GM12878 (cell line): ENCODE measurements at regions not wholly inside any gene's neighbourhood (a gene's known extent, or its start where the extent isn't known, plus 50 kb on each side); places are given as distances from the start of the nearest gene placed in this dataset.

Source experiments
- ATAC-seq: fragments of 200-7000 bp; cut with Tn5 transposase; 3 replicates; pipeline ENCODE4 v1.9.1; 2020; ENCODE audit warnings: mild to moderate bottlenecking, moderate library complexity
- BruUV-seq: library from RNA; stranded (reverse); fragments of 400-500 nt; replicated peaks from 2 replicates; lab custom pipeline; 2021; lab: Mats Ljungman, UMichigan
- CTCF ChIA-PET: fragments of 300-600 bp; sonication (Branson Sonifier 250); formaldehyde crosslinking; extraction: SDS; loops from one replicate; lab custom pipeline; 2021; ENCODE audit warnings: inconsistent platforms; lab: Yijun Ruan, JAX
- POLR2A ChIA-PET: fragments of 350-600 bp; formaldehyde crosslinking; extraction: SDS; loops from one replicate; lab custom pipeline; 2021; ENCODE audit warnings: inconsistent platforms; lab: Charles Lee
- RAD21 ChIA-PET: fragments of 300-600 bp; sonication (Branson Sonifier 250); formaldehyde crosslinking; loops from one replicate; lab custom pipeline; 2023; ENCODE audit warnings: antibody characterized with exemption; ENCODE audit not compliant: unreplicated experiment; lab: Charles Lee
- SMC1A ChIA-PET: fragments of 300-600 bp; sonication (Branson Sonifier 250); formaldehyde crosslinking; loops from one replicate; lab custom pipeline; 2023; ENCODE audit not compliant: unreplicated experiment, uncharacterized antibody; lab: Charles Lee
- DNase-seq: peaks from one replicate; pipeline ENCODE4 v3.0.0-alpha.2; 2011; ENCODE audit warnings: low read depth, low spot score
- FAIRE-seq: peaks from 3 replicates; lab custom pipeline; 2011; peaks lifted over from hg19 to GRCh38; lab: Jason Lieb, UNC
- H2AFZ ChIP-seq: 2 replicates; pipeline ENCODE4 v1.6.0; 2011; ENCODE audit warnings: low read depth, low read length, control low read depth; ENCODE audit not compliant: control insufficient read depth
- H3K27ac ChIP-seq: 2 replicates; pipeline ENCODE4 v1.5.1; 2011; ENCODE audit warnings: control low read depth; ENCODE audit not compliant: control insufficient read depth, insufficient read depth
- H3K27me3 ChIP-seq, 2 experiments: replicated peaks in 1 of 2; 2 replicates each; pipeline versions ENCODE4 v1.6.0 to v1.6.1; 2011; ENCODE audit warnings: low read length in 1 of 2; ENCODE audit not compliant: control insufficient read depth in 2 of 2, insufficient read depth in 2 of 2
- H3K36me3 ChIP-seq, 2 experiments: 2 replicates each; pipeline ENCODE4 v1.5.1; 2011; ENCODE audit warnings: low read length in 1 of 2; ENCODE audit not compliant: control insufficient read depth in 2 of 2, insufficient read depth in 2 of 2
- H3K4me1 ChIP-seq: 2 replicates; pipeline ENCODE4 v1.6.1; 2011; ENCODE audit warnings: mild to moderate bottlenecking, low read length, moderate library complexity, mixed read lengths; ENCODE audit not compliant: control insufficient read depth, insufficient read depth
- H3K4me2 ChIP-seq: 2 replicates; pipeline ENCODE4 v1.6.0; 2011; ENCODE audit warnings: control low read depth; ENCODE audit not compliant: control insufficient read depth, insufficient read depth
- H3K4me3 ChIP-seq: fragments of 200-600 bp; sonication (generic); 2 replicates; pipeline ENCODE4 v1.5.1; 2016
- H3K79me2 ChIP-seq: 2 replicates; pipeline ENCODE4 v1.6.0; 2011; ENCODE audit warnings: low read length; ENCODE audit not compliant: control insufficient read depth, insufficient read depth
- H3K9ac ChIP-seq: 2 replicates; pipeline ENCODE4 v1.8.0; 2011; ENCODE audit warnings: low read length, control low read depth, mixed read lengths; ENCODE audit not compliant: control insufficient read depth, insufficient read depth
- H3K9me3 ChIP-seq: replicated peaks from 3 replicates; pipeline ENCODE4 v1.5.1; 2011; ENCODE audit warnings: mild to moderate bottlenecking, low read length; ENCODE audit not compliant: control insufficient read depth, insufficient read depth
- H4K20me1 ChIP-seq: 2 replicates; pipeline ENCODE4 v1.6.0; 2011; ENCODE audit not compliant: control insufficient read depth, insufficient read depth
- GATAD2B ChIP-seq: fragments of 450-650 bp; conservative IDR thresholded peaks from 2 replicates; pipeline ENCODE4 v1.6.1; 2017; ENCODE audit warnings: low read depth, mild to moderate bottlenecking, moderate library complexity
- MTA3 ChIP-seq: IDR thresholded peaks from 2 replicates; pipeline ENCODE4 v1.6.1; 2012; ENCODE audit warnings: low read length, inconsistent platforms, borderline replicate concordance
- NFYA ChIP-seq: IDR thresholded peaks from 2 replicates; pipeline ENCODE4 v1.6.1; 2011; ENCODE audit warnings: low read depth, mild to moderate bottlenecking, low read length, improper control_type of control experiment, borderline replicate concordance
- NR2C1 ChIP-seq: fragments of 450-650 bp; IDR thresholded peaks from 2 replicates; pipeline ENCODE4 v1.6.1; 2017; ENCODE audit warnings: antibody characterized with exemption, mild to moderate bottlenecking, moderate library complexity
- ZBTB4 ChIP-seq: fragments of 450-650 bp; formaldehyde crosslinking; IDR thresholded peaks from 2 replicates; pipeline ENCODE4 v1.4.0; 2022; ENCODE audit warnings: mild to moderate bottlenecking, moderate library complexity
- WGBS: methylation state at CpG from one replicate; pipeline ENCODE4 v1.1.6; 2016; ENCODE audit warnings: low lambda C conversion rate; ENCODE audit not compliant: insufficient replicate concordance, insufficient coverage; ENCODE audit errors: missing lambda C conversion rate; 5-methylcytosine and 5-hydroxymethylcytosine counted together
- in situ Hi-C: fragments of 300-500 bp; cut with MboI; formaldehyde crosslinking; loops from 9 replicates; pipeline ENCODE4 v1.14.3; 2018; ENCODE audit warnings: mixed read lengths
- intact Hi-C: fragments of 100-400 bp; cut with micrococcal nuclease; formaldehyde crosslinking; loops from one replicate; pipeline ENCODE4 v1.14.2; 2022; ENCODE audit not compliant: unreplicated experiment
- TF ChIP-seq, protein P1 (sequence below): IDR thresholded peaks from 2 replicates; pipeline ENCODE4 v1.6.1; 2011; ENCODE audit warnings: low read depth, low read length, improper control_type of control experiment, borderline replicate concordance

DNA sequence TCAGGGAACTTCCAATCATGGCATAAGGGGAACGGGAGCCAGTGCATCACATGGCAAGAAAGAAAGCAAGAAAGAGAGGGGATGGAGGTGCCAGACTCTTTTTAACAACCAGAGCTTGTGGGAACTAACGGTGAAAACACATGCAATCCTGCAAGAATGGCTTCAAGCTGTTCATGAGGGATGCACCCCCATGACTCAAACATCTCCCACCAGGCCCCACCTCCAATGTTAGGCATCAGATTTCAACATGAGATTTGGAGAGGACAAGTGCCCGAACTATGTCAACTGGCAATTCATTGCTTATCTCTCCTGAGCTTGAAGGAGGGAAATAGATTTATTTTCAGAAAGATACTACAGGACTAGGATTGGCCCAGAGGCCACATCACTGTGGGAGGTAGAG, 270.0 kb downstream of the SLC4A3 start:
- CTCF ChIA-PET = no interaction called here
- whole genome bisulfite sequencing = 17% methylated on average over 3 of the region's 3 CpGs

More for the DNA sequence above, 270.0 kb downstream of the SLC4A3 start:
- DNase-seq = no peak
- RAD21 ChIA-PET = no interaction called here
- Histone ChIP-seq H4K20me1 (no peaks in the 10 kb centered on the region), H3K36me3 (no peaks in the 10 kb centered on the region), H3K27ac (no peak overlapping the region), H2AFZ (no peak overlapping the region), H3K9ac (no peak overlapping the region), H3K4me2 (no peak overlapping the region), H3K79me2 (no peaks in the 10 kb centered on the region), H3K9me3 (no peaks in the 10 kb centered on the region), H3K4me3 (no peak overlapping the region), H3K27me3 (no peaks in the 10 kb centered on the region), H3K4me1 (no peaks in the 10 kb centered on the region)
- no peak for FAIRE-seq
- no TSS peak for BruUV-seq
- in situ Hi-C loops = no loop called here
- intact Hi-C loops = no loop called here
- TF ChIP-seq NFYA = no peak
- no peak for TF ChIP-seq NR2C1
- no peak for TF ChIP-seq MTA3
- no peak for TF ChIP-seq GATAD2B
- no peak for TF ChIP-seq ZBTB4 (CRISPR knock-in tag)
- TF ChIP-seq, protein P1, sequence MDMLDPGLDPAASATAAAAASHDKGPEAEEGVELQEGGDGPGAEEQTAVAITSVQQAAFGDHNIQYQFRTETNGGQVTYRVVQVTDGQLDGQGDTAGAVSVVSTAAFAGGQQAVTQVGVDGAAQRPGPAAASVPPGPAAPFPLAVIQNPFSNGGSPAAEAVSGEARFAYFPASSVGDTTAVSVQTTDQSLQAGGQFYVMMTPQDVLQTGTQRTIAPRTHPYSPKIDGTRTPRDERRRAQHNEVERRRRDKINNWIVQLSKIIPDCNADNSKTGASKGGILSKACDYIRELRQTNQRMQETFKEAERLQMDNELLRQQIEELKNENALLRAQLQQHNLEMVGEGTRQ = no peak
- SMC1A ChIA-PET = no interaction called here
- POLR2A ChIA-PET = no interaction called here
- ATAC-seq = no peak
